ENCODE measurements at regions not wholly inside any gene's neighbourhood (a gene's known extent, or its start where the extent isn't known, plus 50 kb on each side); places are given as distances from the start of the nearest gene placed in this dataset.

DNA sequence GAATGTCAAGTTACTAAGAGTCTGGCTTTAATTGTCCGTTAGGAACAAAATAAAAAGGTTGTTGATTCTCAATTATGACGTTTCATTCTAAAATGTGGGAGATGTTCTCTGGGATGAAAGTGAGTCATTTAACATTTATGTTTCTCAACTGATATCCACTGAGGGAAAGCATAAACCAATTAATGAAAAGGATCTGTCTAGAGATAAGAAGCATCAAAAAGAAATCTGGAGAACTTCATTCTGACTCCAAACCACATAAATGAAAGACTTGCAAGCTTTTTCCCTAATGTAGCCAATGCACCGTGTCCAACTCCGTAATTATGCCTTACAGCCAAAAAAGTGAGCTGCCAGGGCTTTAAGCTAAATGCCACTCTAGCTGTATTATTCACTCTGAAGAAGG lies 654.2 kb downstream of the TLE1 start:
- Histone ChIP-seq H4K91ac (replicated peaks; ENCODE audit: insufficient read length, low read length) (no peak overlapping the region), H2BK15ac (ENCODE audit: low read length) (no peak overlapping the region), H2AK5ac (ENCODE audit: low read depth, low read length) (no peak overlapping the region), H3K79me2 (ENCODE audit: control insufficient read depth in 1 of 2, insufficient read depth in 2 of 2, low read length in 2 of 2) (no peaks in the 10 kb centered on the region), H2BK120ac (replicated peaks; ENCODE audit: low read depth, low read length) (no peak overlapping the region), H3K4me1 (replicated peaks in 1 of 4; ENCODE audit: control insufficient read depth in 3 of 4, insufficient read depth in 4 of 4, low read length in 3 of 4) (no peaks in the 10 kb centered on the region; a peak in 1 of 7 replicates), H3K27ac (ENCODE audit: low read depth, low read length) (no peak overlapping the region), H2BK12ac (ENCODE audit: low read depth, low read length) (no peak overlapping the region), H3K4me2 (ENCODE audit: insufficient read depth in 1 of 2, low read depth in 2 of 2, low read length in 2 of 2) (no peak overlapping the region), H3K4me3 (ENCODE audit: extremely low read depth in 1 of 4, insufficient read depth in 2 of 4, low read depth in 3 of 4, low read length in 4 of 4) (no peak overlapping the region), H3K14ac (ENCODE audit: insufficient read length) (no peak overlapping the region), H3K27me3 (replicated peaks in 1 of 4; ENCODE audit: control insufficient read depth in 3 of 4, extremely low read depth in 1 of 4, insufficient read depth in 3 of 4, low read length in 3 of 4) (no peaks in the 10 kb centered on the region), H4K8ac (ENCODE audit: extremely low read depth, insufficient read depth, low read length) (no peak overlapping the region), H3K4ac (replicated peaks; ENCODE audit: insufficient read length, low read depth, low read length) (no peak overlapping the region), H3K9ac (replicated peaks in 1 of 4; ENCODE audit: extremely low read depth in 1 of 4, low read depth in 3 of 4, low read length in 3 of 4) (no peak overlapping the region), H3K56ac (replicated peaks; ENCODE audit: insufficient read length, low read depth, low read length) (no peak overlapping the region), H2BK5ac (ENCODE audit: low read depth, low read length) (no peak overlapping the region), H3K9me3 (ENCODE audit: insufficient read depth in 2 of 2, low read depth in 1 of 2, low read length in 1 of 2) (no peaks in the 10 kb centered on the region), H2AFZ (ENCODE audit: low read length) (no peak overlapping the region), H4K20me1 (replicated peaks in 1 of 2; ENCODE audit: control insufficient read depth in 1 of 2, insufficient read depth in 2 of 2, low read length in 2 of 2) (no peaks in the 10 kb centered on the region), H3K18ac (ENCODE audit: extremely low read depth, low read length) (no peak overlapping the region), H3K23ac (ENCODE audit: insufficient read length) (no peak overlapping the region), H3K23me2 (ENCODE audit: low read depth, low read length) (no peaks in the 10 kb centered on the region), H3K36me3 (ENCODE audit: control insufficient read depth in 2 of 4, insufficient read depth in 4 of 4, low read length in 3 of 4) (no peaks in the 10 kb centered on the region), H2BK20ac (ENCODE audit: low read length) (no peak overlapping the region), H4K5ac (ENCODE audit: insufficient read length, low read depth, low read length) (no peak overlapping the region), H3K79me1 (ENCODE audit: low read depth, low read length) (no peaks in the 10 kb centered on the region)
- FAIRE-seq (no peak), DNase-seq (ENCODE audit: low read depth in 1 of 2, low spot score in 2 of 2) (no peak)
- POLR2A ChIA-PET (ENCODE audit: partially characterized antibody): no interaction called here
- CTCF ChIA-PET (ENCODE audit: partially characterized antibody): no interaction called here
- 93% methylated on average over 4 of the region's 4 CpGs; no CpG with 5 or more reads in 1 of the 2 experiments for WGBS, 2 experiments (ENCODE audit: extremely low coverage in 1 of 2, insufficient coverage in 1 of 2, insufficient read length in 1 of 2, insufficient replicate concordance in 2 of 2, low coverage in 1 of 2, low lambda C conversion rate in 2 of 2, missing lambda C conversion rate in 1 of 2)
- TF ChIP-seq, protein P1, sequence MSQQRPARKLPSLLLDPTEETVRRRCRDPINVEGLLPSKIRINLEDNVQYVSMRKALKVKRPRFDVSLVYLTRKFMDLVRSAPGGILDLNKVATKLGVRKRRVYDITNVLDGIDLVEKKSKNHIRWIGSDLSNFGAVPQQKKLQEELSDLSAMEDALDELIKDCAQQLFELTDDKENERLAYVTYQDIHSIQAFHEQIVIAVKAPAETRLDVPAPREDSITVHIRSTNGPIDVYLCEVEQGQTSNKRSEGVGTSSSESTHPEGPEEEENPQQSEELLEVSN (IDR thresholded peaks at IDR 0.05): no peak
- TF ChIP-seq, protein P2, sequence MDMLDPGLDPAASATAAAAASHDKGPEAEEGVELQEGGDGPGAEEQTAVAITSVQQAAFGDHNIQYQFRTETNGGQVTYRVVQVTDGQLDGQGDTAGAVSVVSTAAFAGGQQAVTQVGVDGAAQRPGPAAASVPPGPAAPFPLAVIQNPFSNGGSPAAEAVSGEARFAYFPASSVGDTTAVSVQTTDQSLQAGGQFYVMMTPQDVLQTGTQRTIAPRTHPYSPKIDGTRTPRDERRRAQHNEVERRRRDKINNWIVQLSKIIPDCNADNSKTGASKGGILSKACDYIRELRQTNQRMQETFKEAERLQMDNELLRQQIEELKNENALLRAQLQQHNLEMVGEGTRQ (IDR thresholded peaks at IDR 0.05; ENCODE audit: low read length): no peak
- TF ChIP-seq FOSL1 (IDR thresholded peaks at IDR 0.05; ENCODE audit: insufficient read depth, low read depth, low read length) (no peak), JUN (IDR thresholded peaks at IDR 0.05; ENCODE audit: low read depth, low read length) (no peak), SRF (IDR thresholded peaks at IDR 0.05; ENCODE audit: low read depth, low read length) (no peak), CTBP2 (IDR thresholded peaks at IDR 0.05; ENCODE audit: borderline replicate concordance, insufficient read depth, insufficient read length, low read length) (no peak), SIN3A (conservative IDR thresholded peaks at IDR 0.05 in 1 of 2, IDR thresholded peaks at IDR 0.05 in 1 of 2; ENCODE audit: low read depth in 1 of 2, low read length in 2 of 2) (no peak), BRCA1 (IDR thresholded peaks at IDR 0.05; ENCODE audit: low read depth, low read length) (no peak), HDAC2 (IDR thresholded peaks at IDR 0.05; ENCODE audit: borderline replicate concordance in 1 of 2, low read depth in 2 of 2, low read length in 2 of 2) (no peak), CEBPB (IDR thresholded peaks at IDR 0.05; ENCODE audit: low read depth, low read length) (no peak), EGR1 (IDR thresholded peaks at IDR 0.05; ENCODE audit: borderline replicate concordance, low read depth, low read length) (no peak)
- TF ChIP-seq, protein P3, sequence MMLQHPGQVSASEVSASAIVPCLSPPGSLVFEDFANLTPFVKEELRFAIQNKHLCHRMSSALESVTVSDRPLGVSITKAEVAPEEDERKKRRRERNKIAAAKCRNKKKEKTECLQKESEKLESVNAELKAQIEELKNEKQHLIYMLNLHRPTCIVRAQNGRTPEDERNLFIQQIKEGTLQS (IDR thresholded peaks at IDR 0.05; ENCODE audit: insufficient read depth, low read depth, low read length): no peak
